Prostate gland (tissue), 2 donors: ENCODE measurements at regions not wholly inside any gene's neighbourhood (a gene's known extent, or its start where the extent isn't known, plus 50 kb on each side); places are given as distances from the start of the nearest gene placed in this dataset.
"Not testable (repeated sequence)": the region's sequence is repeated elsewhere in the genome, so short reads cannot be mapped to it uniquely, and the experiment has no call there.

ENCODE experiments used
- DNase-seq: peaks from one replicate; pipeline ENCODE4 v3.0.0-alpha.2; 2019; ENCODE audit warnings: low spot score
- H3K27ac ChIP-seq, 2 donors: fragments of 200-600 bp; sonication (generic); 2 replicates each; pipeline ENCODE4 v1.5.1; 2017 to 2019
- H3K27me3 ChIP-seq: fragments of 200-600 bp; sonication (generic); replicated peaks from 2 replicates; pipeline ENCODE4 v1.5.1; 2019; ENCODE audit not compliant: insufficient read depth
- H3K36me3 ChIP-seq, 2 donors: fragments of 200-600 bp; sonication (generic); 1 replicate in 1 of 2; 2 replicates in 1 of 2; pipeline versions ENCODE4 v1.5.1 to v1.8.1; 2017 to 2019
- H3K4me1 ChIP-seq: fragments of 200-600 bp; sonication (generic); replicated peaks from 2 replicates; pipeline ENCODE4 v1.5.1; 2019
- H3K4me3 ChIP-seq, 2 donors: fragments of 200-600 bp; sonication (generic); 2 replicates each; pipeline ENCODE4 v1.5.1; 2017 to 2019
- H3K9me3 ChIP-seq: fragments of 200-600 bp; sonication (generic); 2 replicates; pipeline ENCODE4 v1.5.1; 2017
- CTCF ChIP-seq, 4 experiments: fragments of 200-600 bp in 2 of 4; fragments of 450-650 bp in 2 of 4; sonication (generic) in 2 of 4; IDR thresholded peaks; 1 replicate in 3 of 4; 2 replicates in 1 of 4; pipeline ENCODE4 v1.5.1; 2016 to 2019; ENCODE audit warnings: antibody characterized with exemption in 4 of 4, mild to moderate bottlenecking in 2 of 4, moderate library complexity in 2 of 4
- POLR2A ChIP-seq: fragments of 450-650 bp; IDR thresholded peaks from one replicate; pipeline ENCODE4 v1.6.1; 2016; ENCODE audit warnings: antibody characterized with exemption, mild to moderate bottlenecking
- POLR2AphosphoS5 ChIP-seq: sonication (generic); formaldehyde crosslinking; IDR thresholded peaks from one replicate; pipeline ENCODE4 v1.6.1; 2017; ENCODE audit warnings: antibody characterized with exemption
- WGBS: methylation state at CpG from one replicate; pipeline ENCODE4 v1.1.5; 2018; 5-methylcytosine and 5-hydroxymethylcytosine counted together
- intact Hi-C: fragments of 100-400 bp; cut with DNase I; formaldehyde crosslinking; loops from one replicate; pipeline ENCODE4 v1.14.2; 2022

- WGBS: 74% methylated on average over 7 of the region's 7 CpGs
- DNase-seq: no peak
- Histone ChIP-seq H3K9me3 (no peaks in the 10 kb centered on the region), H3K27me3 (no peaks in the 10 kb centered on the region), H3K4me3 (no peak overlapping the region), H3K36me3 (no peaks in the 10 kb centered on the region), H3K4me1 (no peaks in the 10 kb centered on the region), H3K27ac (no peak overlapping the region)
- intact Hi-C loops: no loop called here
- no peak for TF ChIP-seq POLR2A
- no peak for TF ChIP-seq POLR2AphosphoS5
- no peak for TF ChIP-seq CTCF (IDR thresholded peaks at IDR 0.05)
These were observed 406.4 kb downstream of the METTL4 start for GRCh38 chr18:2164644-2165550.

DNA sequence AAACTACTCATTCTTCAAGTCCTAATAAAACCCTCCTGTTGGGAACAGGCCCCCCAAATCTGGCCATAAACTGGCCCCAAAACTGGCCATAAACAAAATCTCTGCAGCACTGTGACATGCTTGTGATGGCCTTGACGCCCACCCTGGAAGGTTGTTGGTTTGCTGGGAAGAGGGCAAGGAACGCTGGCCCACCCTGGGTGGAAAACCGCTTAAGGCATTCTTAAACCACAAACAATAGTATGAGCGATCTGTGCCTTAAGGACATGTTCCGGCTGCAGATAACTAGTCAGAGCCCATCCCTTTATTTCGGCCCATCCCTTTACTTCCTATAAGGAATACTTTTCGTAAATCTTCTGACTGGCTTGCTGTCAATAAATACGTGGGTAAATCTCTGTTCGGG is 404.4 kb downstream of the METTL4 start:
- intact Hi-C loops, H3K36me3 ChIP-seq: not testable (repeated sequence)

DNA sequence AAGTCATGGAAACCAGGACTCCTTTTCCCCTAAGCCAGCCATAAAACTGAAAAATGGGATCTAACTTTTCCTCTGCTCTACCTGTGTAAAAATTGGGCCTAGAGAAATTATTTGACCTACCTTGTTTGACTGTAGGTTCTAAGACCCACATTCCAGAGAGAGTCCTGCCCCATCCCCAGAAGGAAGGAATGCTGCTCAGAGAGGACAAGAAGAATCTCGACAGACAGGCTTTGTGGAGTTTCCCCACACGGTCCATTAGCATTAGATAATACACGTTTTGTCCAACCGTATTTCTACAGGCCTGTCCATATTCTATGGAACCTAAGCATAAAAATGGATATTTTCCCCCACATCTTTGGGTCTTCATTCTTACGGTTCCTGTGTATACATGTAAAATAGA is 403.3 kb downstream of the METTL4 start:
- H3K27me3 ChIP-seq: no peaks in the 10 kb centered on the region
- 49% methylated on average over 5 of the region's 5 CpGs for WGBS
- TF ChIP-seq CTCF (IDR thresholded peaks at IDR 0.05): no peak
- TF ChIP-seq POLR2AphosphoS5: no peak
- TF ChIP-seq POLR2A: no peak
- H3K27ac ChIP-seq: no peak overlapping the region
- H3K9me3 ChIP-seq: no peaks in the 10 kb centered on the region
- H3K4me1 ChIP-seq: no peaks in the 10 kb centered on the region
- no peaks in the 10 kb centered on the region for H3K36me3 ChIP-seq
- intact Hi-C loops: no loop called here
- DNase-seq: no peak
- no peak overlapping the region for H3K4me3 ChIP-seq

More for the DNA sequence above, 404.4 kb downstream of the METTL4 start:
- 83% methylated on average over 9 of the region's 9 CpGs for WGBS
- not testable (repeated sequence) for H3K27ac ChIP-seq, DNase-seq, H3K9me3 ChIP-seq, H3K4me1 ChIP-seq, H3K27me3 ChIP-seq, H3K4me3 ChIP-seq

DNA sequence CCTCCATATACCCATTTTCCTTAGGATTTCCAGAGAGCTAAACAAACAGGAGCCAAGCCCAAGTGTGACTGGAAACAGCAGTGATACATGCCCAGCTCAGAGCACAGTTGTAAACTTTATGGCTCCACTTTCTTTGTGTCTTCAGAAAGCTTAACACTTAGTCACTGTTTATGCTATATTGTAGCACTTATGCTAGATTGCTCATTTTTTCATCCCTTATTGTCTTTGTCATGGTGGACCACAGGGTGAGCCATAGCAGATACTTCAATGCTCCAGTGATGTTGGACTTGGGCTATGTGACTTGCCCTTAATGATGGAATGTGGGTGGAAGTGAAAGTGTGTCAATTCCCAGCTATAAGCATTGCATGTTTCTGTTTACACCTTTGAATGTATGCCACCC is 401.6 kb downstream of the METTL4 start:
- H3K27me3 ChIP-seq: no peaks in the 10 kb centered on the region
- H3K36me3 ChIP-seq: no peaks in the 10 kb centered on the region
- DNase-seq: no peak
- intact Hi-C loops: no loop called here
- no peaks in the 10 kb centered on the region for H3K9me3 ChIP-seq
- H3K27ac ChIP-seq: no peak overlapping the region
- TF ChIP-seq POLR2AphosphoS5 (no peak), CTCF (IDR thresholded peaks at IDR 0.05) (no peak), POLR2A (no peak)
- no peak overlapping the region for H3K4me3 ChIP-seq
- H3K4me1 ChIP-seq: no peaks in the 10 kb centered on the region

DNA sequence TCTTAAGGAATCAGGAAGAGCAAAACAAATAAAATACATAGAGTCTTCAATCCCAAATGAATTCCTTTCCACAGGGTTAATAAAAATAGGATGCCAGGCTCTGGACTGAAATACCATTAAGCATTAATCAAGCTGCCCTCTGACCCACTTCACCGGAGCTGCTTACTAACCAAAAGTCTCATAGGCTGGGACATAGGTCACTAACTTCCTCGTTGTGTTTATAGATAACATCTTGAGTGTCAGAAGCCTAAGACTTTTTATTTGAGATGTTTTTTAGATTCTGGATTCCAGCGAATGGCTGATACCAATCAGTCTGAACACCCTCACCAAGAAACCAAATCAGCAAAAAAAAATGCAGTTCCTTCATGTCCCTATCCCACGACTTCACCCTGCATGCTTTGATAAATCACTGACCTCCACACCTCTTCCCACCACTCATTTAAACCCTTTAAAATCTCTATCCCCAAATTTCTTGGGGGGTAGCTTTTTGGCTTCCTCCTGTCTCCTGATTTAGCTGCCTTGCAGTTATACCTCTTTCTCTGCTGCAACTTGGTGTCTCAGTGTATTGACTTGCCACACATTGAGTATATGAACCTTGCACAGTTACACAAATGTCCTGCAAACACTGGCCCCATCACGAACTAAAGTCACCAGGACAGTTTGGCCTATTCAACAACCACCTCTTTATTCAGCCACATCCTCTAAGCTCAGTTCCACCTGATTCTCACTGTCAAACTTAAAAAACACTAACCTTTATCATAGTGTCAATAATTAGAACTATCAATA is 399.3 kb downstream of the METTL4 start:
- intact Hi-C loops: no loop called here
- Histone ChIP-seq H3K4me1 (no peaks in the 10 kb centered on the region), H3K4me3 (no peak overlapping the region), H3K27me3 (no peaks in the 10 kb centered on the region), H3K9me3 (no peaks in the 10 kb centered on the region), H3K36me3 (no peaks in the 10 kb centered on the region), H3K27ac (no peak overlapping the region)
- WGBS: 41% methylated on average over 5 of the region's 5 CpGs
- no peak for DNase-seq
- no peak for TF ChIP-seq CTCF (IDR thresholded peaks at IDR 0.05)
- TF ChIP-seq POLR2AphosphoS5: no peak
- no peak for TF ChIP-seq POLR2A
